ENCODE measurements at regions not wholly inside any gene's neighbourhood (a gene's known extent, or its start where the extent isn't known, plus 50 kb on each side); places are given as distances from the start of the nearest gene placed in this dataset.

DNA sequence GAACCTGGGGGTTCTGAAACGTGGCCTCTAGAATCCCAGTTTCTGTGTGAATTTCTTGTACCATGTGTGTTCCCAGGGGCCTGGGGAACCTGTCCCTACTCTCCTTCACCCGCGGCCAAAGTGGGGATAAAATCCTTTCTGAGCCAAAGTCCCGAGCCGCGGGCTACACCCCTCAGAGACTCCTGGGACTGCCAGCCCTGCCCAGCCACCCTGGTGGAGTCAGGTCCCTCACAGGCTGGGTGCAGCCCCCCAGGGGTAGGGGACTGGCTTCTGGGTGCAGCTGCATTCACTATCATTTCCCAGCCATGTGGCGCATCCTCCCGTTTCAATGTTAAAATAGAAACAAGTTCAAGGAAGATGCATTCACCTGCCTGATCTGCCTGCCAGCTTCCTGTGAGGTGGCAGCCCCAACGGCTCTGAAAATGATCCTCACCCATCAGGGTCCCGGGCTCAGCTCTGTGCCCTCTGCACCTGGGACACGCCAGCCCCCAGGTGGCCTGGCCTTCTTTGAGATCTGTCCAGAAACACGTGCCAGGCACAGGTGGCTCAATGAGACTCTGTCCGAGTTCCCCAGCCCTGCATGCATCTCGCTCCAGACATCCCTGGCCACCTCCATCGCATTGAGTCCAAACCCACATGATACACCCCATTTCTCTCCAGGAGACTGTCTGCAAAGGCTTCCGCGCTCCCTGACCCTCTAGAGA lies 338.8 kb downstream of the CTTN start:
- no peak for TF ChIP-seq CTCF (IDR thresholded peaks at IDR 0.05)
- no peak for TF ChIP-seq POLR2A (IDR thresholded peaks at IDR 0.05)
